ENCODE measurements at regions not wholly inside any gene's neighbourhood (a gene's known extent, or its start where the extent isn't known, plus 50 kb on each side); places are given as distances from the start of the nearest gene placed in this dataset.
A peak's percentile ranks its signal among the peaks of the same experiment; 100 is the strongest.
"Not testable (repeated sequence)": the region's sequence is repeated elsewhere in the genome, so short reads cannot be mapped to it uniquely, and the experiment has no call there.

GRCh38 chr22:25420471-25420924 is 144.0 kb upstream of the GRK3 start:
- H3K4me3 ChIP-seq (ENCODE audit: low read depth, low read length): no peak overlapping the region
- TF ChIP-seq, protein P1, sequence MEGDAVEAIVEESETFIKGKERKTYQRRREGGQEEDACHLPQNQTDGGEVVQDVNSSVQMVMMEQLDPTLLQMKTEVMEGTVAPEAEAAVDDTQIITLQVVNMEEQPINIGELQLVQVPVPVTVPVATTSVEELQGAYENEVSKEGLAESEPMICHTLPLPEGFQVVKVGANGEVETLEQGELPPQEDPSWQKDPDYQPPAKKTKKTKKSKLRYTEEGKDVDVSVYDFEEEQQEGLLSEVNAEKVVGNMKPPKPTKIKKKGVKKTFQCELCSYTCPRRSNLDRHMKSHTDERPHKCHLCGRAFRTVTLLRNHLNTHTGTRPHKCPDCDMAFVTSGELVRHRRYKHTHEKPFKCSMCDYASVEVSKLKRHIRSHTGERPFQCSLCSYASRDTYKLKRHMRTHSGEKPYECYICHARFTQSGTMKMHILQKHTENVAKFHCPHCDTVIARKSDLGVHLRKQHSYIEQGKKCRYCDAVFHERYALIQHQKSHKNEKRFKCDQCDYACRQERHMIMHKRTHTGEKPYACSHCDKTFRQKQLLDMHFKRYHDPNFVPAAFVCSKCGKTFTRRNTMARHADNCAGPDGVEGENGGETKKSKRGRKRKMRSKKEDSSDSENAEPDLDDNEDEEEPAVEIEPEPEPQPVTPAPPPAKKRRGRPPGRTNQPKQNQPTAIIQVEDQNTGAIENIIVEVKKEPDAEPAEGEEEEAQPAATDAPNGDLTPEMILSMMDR (conservative IDR thresholded peaks at IDR 0.05; ENCODE audit: low read depth, low read length): no peak
- no peak for DNase-seq (ENCODE audit: low read depth)

DNA sequence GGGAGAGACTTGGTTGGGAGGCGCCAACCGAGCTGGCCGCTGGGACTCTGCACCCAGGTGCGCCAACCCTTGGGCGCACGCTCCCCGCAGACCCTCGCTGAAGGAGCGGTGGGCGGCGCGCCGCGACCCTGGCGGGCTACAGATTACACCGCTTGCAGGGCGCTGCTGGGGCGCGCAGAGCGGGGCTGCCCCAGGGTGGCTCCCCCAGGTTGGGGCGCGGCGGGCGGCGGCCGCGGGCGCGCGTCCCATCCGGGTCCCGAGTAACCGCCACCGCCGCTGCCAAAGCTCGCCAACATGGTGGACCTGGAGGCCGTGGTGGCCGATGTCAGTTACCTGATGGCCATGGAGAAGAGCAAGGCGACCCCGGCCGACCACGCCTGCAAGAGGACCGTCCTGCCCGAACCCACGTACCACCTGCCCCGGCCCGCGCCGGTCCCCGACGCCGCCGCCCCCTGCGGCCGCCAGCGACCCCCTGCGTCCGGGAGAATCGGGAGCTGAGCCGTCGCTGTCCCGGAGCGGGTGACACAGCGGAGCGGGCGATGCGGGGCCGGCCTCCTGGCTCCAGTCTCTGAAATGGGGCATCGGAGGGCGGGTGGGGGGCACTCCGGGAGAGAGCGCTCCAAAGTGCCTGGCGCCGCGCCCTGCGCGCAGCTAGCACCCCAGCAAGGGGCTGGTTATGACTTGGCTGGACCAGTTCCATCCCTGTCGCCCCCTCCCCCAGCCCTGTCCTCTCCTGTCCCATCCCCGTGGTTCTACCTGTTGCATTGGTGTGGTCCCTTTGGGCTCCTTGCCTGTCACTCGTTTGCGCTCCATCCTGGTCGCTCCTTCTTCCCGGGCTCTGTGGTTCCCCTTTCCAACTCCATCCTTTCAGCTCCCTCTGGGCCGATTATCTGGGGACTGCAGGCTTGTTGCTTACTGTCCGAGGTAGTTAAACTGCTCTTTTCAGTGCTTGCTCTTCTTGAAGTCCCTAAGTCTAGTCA is 143.3 kb upstream of the GRK3 start:
- no peak overlapping the region for H3K4me3 ChIP-seq (ENCODE audit: low read depth, low read length)
- TF ChIP-seq, protein P1 (conservative IDR thresholded peaks at IDR 0.05; ENCODE audit: low read depth, low read length): no peak
- DNase-seq (ENCODE audit: low read depth): no peak

GRCh38 chr22:25426530-25427308 is 137.8 kb upstream of the GRK3 start:
- not testable (repeated sequence) for H3K4me3 ChIP-seq (ENCODE audit: low read depth, low read length)
- TF ChIP-seq, protein P1 (conservative IDR thresholded peaks at IDR 0.05; ENCODE audit: low read depth, low read length): peak; percentile 63
- peak; percentile 35 for DNase-seq (ENCODE audit: low read depth)

GRCh38 chr22:25431637-25432342 is 132.7 kb upstream of the GRK3 start:
- DNase-seq (ENCODE audit: low read depth); H3K4me3 ChIP-seq (ENCODE audit: low read depth, low read length): not testable (repeated sequence)

DNA sequence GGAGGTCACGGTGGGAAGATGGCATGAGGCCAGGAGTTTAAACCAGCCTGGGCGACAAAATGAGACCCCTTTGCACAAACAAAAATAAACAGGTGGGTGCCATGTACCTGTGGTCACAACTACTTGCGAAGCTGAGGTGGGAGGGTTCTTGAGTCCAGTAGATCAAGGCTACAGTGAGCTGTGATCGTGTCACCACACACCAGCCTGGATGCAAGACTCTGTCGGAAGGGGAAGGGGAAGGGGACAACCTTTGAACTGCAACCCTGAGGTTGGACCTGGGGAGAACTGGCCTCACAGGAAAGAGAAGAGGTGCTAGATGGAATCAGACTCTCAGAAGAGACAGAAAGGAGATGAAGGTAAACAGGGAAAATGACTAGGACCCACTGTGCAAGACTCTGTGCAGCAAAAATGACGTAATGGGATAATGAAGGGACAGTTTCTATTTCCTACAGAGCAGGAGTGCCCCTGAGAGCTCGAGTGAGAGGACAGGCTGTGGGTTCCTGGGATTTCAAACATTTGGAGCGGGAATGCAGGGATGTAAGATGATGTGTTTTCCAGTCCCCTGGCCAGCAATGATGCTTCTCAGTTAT is 131.0 kb upstream of the GRK3 start:
- not testable (repeated sequence) for H3K4me3 ChIP-seq (ENCODE audit: low read depth, low read length); DNase-seq (ENCODE audit: low read depth)

DNA sequence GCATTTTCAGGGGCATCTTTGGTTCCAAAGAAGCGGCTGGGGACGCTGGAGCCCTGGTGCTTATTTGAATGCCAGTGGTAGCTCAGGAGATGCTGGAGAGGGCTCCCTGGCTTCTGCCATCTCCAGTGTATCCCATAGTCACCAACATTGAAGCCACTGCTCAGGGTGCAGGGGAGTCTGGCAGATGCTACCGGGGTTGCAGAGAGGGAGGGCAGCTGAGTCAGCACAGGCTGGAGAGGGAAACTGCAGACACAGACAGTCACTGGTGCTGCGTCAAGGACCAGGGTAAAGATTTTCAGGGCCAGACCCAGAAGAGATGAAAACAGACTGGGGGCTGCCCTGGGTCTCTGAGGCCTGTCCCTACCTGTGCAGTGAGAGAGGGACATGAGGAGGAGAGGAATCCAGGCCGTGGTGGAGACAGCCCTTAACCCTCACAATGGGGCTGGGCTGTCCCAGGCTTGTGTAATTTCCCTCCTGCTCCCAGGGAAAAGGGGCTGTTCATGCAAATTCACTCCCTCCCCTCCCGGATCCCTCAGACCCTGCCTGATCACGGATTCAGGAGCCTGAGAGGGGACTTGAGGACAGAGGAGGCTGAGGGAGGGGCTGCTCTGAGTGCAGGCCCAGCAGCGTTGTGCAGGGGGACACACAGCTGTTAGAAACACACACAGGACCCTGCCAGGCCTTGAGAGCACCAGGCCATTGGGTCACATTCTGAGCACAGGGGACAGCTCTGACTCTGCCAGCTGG is 126.9 kb upstream of the GRK3 start:
- TF ChIP-seq, protein P1 (conservative IDR thresholded peaks at IDR 0.05; ENCODE audit: low read depth, low read length): no peak
- DNase-seq (ENCODE audit: low read depth): no peak
- no peak overlapping the region for H3K4me3 ChIP-seq (ENCODE audit: low read depth, low read length)

- TF ChIP-seq, protein P1 (conservative IDR thresholded peaks at IDR 0.05; ENCODE audit: low read depth, low read length): no peak
- DNase-seq (ENCODE audit: low read depth): no peak
- H3K4me3 ChIP-seq (ENCODE audit: low read depth, low read length): no peak overlapping the region
Observed at GRCh38 chr22:25447067-25447685, 117.3 kb upstream of the GRK3 start.
